SH-SY5Y (cell line): ENCODE measurements at regions not wholly inside any gene's neighbourhood (a gene's known extent, or its start where the extent isn't known, plus 50 kb on each side); places are given as distances from the start of the nearest gene placed in this dataset.

Experiments
- GATA2 ChIP-seq: IDR thresholded peaks from 2 replicates; pipeline ENCODE4 v1.6.1; 2011; ENCODE audit warnings: mild to moderate bottlenecking, low read depth, low read length
- GATA3 ChIP-seq: IDR thresholded peaks from 2 replicates; pipeline ENCODE4 v1.6.1; 2011; ENCODE audit warnings: low read depth, mild to moderate bottlenecking, low read length, moderate library complexity

DNA sequence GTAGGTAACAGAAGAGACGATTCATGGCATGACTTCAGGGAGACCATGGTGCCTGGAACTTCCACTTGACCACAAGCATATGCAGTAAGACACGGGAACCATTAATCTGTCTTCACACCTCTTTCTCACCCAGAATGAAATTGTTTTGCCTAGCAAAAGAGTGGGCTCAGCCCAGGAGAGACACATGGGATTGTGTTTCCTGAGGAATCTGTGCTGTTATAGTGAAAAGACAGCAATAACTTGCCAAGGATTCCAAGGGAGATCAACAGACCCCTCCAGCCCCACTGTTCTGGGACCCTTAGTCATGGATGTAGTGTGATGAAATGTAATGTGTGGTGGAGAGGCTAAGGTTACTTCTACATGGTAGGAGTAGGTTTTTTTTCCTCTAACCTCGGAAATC lies 192.5 kb upstream of the NPVF start:
- TF ChIP-seq GATA2 (no peak), GATA3 (no peak)
